ENCODE measurements at regions not wholly inside any gene's neighbourhood (a gene's known extent, or its start where the extent isn't known, plus 50 kb on each side); places are given as distances from the start of the nearest gene placed in this dataset.

- Histone ChIP-seq H3K9me3 (ENCODE audit: low read length) (no peaks in the 10 kb centered on the region), H3K9me2 (replicated peaks; ENCODE audit: low read length) (no peaks in the 10 kb centered on the region), H3K9ac (ENCODE audit: low read length) (no peak overlapping the region), H3F3A (ENCODE audit: low read length, unreplicated experiment) (no peaks in the 10 kb centered on the region), H3K27me3 (ENCODE audit: low read length) (no peaks in the 10 kb centered on the region), H3K4me3 (ENCODE audit: low read length) (no peak overlapping the region), H3K4me1 (ENCODE audit: insufficient read depth, low read length) (no peaks in the 10 kb centered on the region), H3K27ac (ENCODE audit: low read length) (no peak overlapping the region), H3K36me3 (ENCODE audit: low read depth, low read length) (no peaks in the 10 kb centered on the region), H4K20me1 (ENCODE audit: low read length) (no peaks in the 10 kb centered on the region), H2AFZ (ENCODE audit: low read length) (no peak overlapping the region), H3K4me2 (ENCODE audit: low read length) (no peak overlapping the region), H3K79me2 (ENCODE audit: low read length) (no peaks in the 10 kb centered on the region)
- POLR2A ChIA-PET (ENCODE audit: unreplicated experiment): no interaction called here
- ATAC-seq (no peak), DNase-seq (no peak)
- intact Hi-C loops (cut with micrococcal nuclease): no loop called here
- TF ChIP-seq CTCF (conservative IDR thresholded peaks at IDR 0.05; ENCODE audit: low read depth, low read length) (no peak), EZH2phosphoT487 (IDR thresholded peaks at IDR 0.05; ENCODE audit: borderline replicate concordance, low read length) (no peak), EZH2 (IDR thresholded peaks at IDR 0.05; ENCODE audit: low read length, unreplicated experiment) (no peak)
- BruUV-seq (replicated peaks): no TSS peak
- CTCF ChIA-PET: no interaction called here
Measured at GRCh38 chr2:195471163-195471562, 185.9 kb upstream of the SLC39A10 start.

- no peak for DNase-seq
- Histone ChIP-seq H3K4me3 (ENCODE audit: low read length) (no peak overlapping the region), H3F3A (ENCODE audit: low read length, unreplicated experiment) (no peaks in the 10 kb centered on the region), H4K20me1 (ENCODE audit: low read length) (no peaks in the 10 kb centered on the region), H3K4me1 (ENCODE audit: insufficient read depth, low read length) (no peaks in the 10 kb centered on the region), H3K9me2 (replicated peaks; ENCODE audit: low read length) (no peaks in the 10 kb centered on the region), H3K9me3 (ENCODE audit: low read length) (no peaks in the 10 kb centered on the region), H3K4me2 (ENCODE audit: low read length) (no peak overlapping the region), H3K36me3 (ENCODE audit: low read depth, low read length) (no peaks in the 10 kb centered on the region), H3K79me2 (ENCODE audit: low read length) (no peaks in the 10 kb centered on the region), H3K9ac (ENCODE audit: low read length) (no peak overlapping the region), H3K27ac (ENCODE audit: low read length) (no peak overlapping the region), H3K27me3 (ENCODE audit: low read length) (no peaks in the 10 kb centered on the region), H2AFZ (ENCODE audit: low read length) (no peak overlapping the region)
- ChIA-PET POLR2A (ENCODE audit: unreplicated experiment) (no interaction called here), CTCF (no interaction called here)
- intact Hi-C loops (cut with micrococcal nuclease): no loop called here
- no TSS peak for BruUV-seq (replicated peaks)
- ATAC-seq: no peak
- TF ChIP-seq EZH2phosphoT487 (IDR thresholded peaks at IDR 0.05; ENCODE audit: borderline replicate concordance, low read length) (no peak), EZH2 (IDR thresholded peaks at IDR 0.05; ENCODE audit: low read length, unreplicated experiment) (no peak), CTCF (conservative IDR thresholded peaks at IDR 0.05; ENCODE audit: low read depth, low read length) (no peak)
Measured at GRCh38 chr2:195470622-195471021, 186.4 kb upstream of the SLC39A10 start.

- Histone ChIP-seq H3K4me2 (ENCODE audit: low read length) (no peak overlapping the region), H3K9ac (ENCODE audit: low read length) (no peak overlapping the region), H3K79me2 (ENCODE audit: low read length) (no peaks in the 10 kb centered on the region), H3K4me3 (ENCODE audit: low read length) (no peak overlapping the region), H3K9me2 (replicated peaks; ENCODE audit: low read length) (no peaks in the 10 kb centered on the region), H3K27me3 (ENCODE audit: low read length) (no peaks in the 10 kb centered on the region), H4K20me1 (ENCODE audit: low read length) (no peaks in the 10 kb centered on the region), H3K27ac (ENCODE audit: low read length) (no peak overlapping the region), H3F3A (ENCODE audit: low read length, unreplicated experiment) (no peaks in the 10 kb centered on the region), H3K4me1 (ENCODE audit: insufficient read depth, low read length) (no peaks in the 10 kb centered on the region), H3K36me3 (ENCODE audit: low read depth, low read length) (no peaks in the 10 kb centered on the region), H2AFZ (ENCODE audit: low read length) (no peak overlapping the region), H3K9me3 (ENCODE audit: low read length) (no peaks in the 10 kb centered on the region)
- ATAC-seq: no peak
- ChIA-PET POLR2A (ENCODE audit: unreplicated experiment) (no interaction called here), CTCF (no interaction called here)
- no peak for DNase-seq
- TF ChIP-seq EZH2 (IDR thresholded peaks at IDR 0.05; ENCODE audit: low read length, unreplicated experiment): no peak
- TF ChIP-seq EZH2phosphoT487 (IDR thresholded peaks at IDR 0.05; ENCODE audit: borderline replicate concordance, low read length): no peak
- TF ChIP-seq CTCF (conservative IDR thresholded peaks at IDR 0.05; ENCODE audit: low read depth, low read length): no peak
- BruUV-seq (replicated peaks): no TSS peak
- intact Hi-C loops (cut with micrococcal nuclease): no loop called here
Measured at GRCh38 chr2:195468771-195469170, 188.3 kb upstream of the SLC39A10 start.
